Transverse colon (tissue), 3 donors: ENCODE measurements at regions not wholly inside any gene's neighbourhood (a gene's known extent, or its start where the extent isn't known, plus 50 kb on each side); places are given as distances from the start of the nearest gene placed in this dataset.

Experiments used
- CTCF ChIP-seq, 5 experiments: fragments of 200-600 bp in 3 of 5; fragments of 450-650 bp in 2 of 5; sonication (generic) in 3 of 5; IDR thresholded peaks; 1 replicate in 2 of 5; 2 replicates in 3 of 5; pipeline ENCODE4 v1.5.1; 2016 to 2017; ENCODE audit warnings: antibody characterized with exemption in 5 of 5, inconsistent platforms in 3 of 5, mild to moderate bottlenecking in 2 of 5, moderate library complexity in 1 of 5
- EP300 ChIP-seq: sonication (generic); formaldehyde crosslinking; IDR thresholded peaks from one replicate; pipeline ENCODE4 v1.6.1; 2017; ENCODE audit warnings: antibody characterized with exemption, low read depth
- POLR2A ChIP-seq: fragments of 450-650 bp; IDR thresholded peaks from one replicate; pipeline ENCODE4 v1.6.1; 2016; ENCODE audit warnings: antibody characterized with exemption, mild to moderate bottlenecking, moderate library complexity

DNA sequence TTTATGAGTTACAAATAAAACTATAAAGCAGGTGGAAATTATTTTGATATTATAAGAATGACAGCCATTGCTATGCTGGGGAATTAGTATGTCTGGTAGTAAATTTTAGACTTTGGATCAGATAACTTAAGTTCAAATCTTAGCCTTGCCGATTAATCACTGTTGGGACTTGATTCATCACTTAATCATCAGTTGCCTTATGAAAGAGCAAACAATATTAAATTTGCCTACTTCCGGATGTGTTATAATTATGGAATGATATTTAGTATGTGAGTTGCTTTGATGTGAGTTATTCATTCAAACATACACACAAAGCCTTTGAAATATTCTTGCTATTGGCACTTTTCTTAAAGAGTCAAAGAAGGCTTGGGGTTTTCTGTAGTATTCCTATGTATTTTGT is 717.7 kb downstream of the BRINP1 start:
- TF ChIP-seq CTCF (IDR thresholded peaks at IDR 0.05) (no peak), POLR2A (no peak), EP300 (no peak)
